Natural killer cell treated with Interleukin-12 subunit alpha and Interleukin-12 subunit beta and Interleukin-15 and Interleukin-18, amount 100 ng/mL, for 72 hours (primary cell): ENCODE measurements at regions not wholly inside any gene's neighbourhood (a gene's known extent, or its start where the extent isn't known, plus 50 kb on each side); places are given as distances from the start of the nearest gene placed in this dataset.
"Not testable (repeated sequence)": the region's sequence is repeated elsewhere in the genome, so short reads cannot be mapped to it uniquely, and the experiment has no call there.

Experiments
- ATAC-seq, 2 donors: fragments of 150-1000 bp; cut with Tn5 transposase in 1 of 2; sonication (Bioruptor Pico), chemical (Tn5 transposase) in 1 of 2; 2 replicates each; pipeline ENCODE4 v1.10.0; 2021
- DNase-seq: peaks from one replicate; pipeline ENCODE4 v3.0.0; 2022; ENCODE audit warnings: low spot score
- H3K27ac Mint-ChIP-seq, 2 donors: 1 replicate in 1 of 2; 2 replicates in 1 of 2; pipeline ENCODE4 v1.8.0; 2022; ENCODE audit warnings: mixed read lengths in 2 of 2, mild to moderate bottlenecking in 1 of 2, moderate library complexity in 1 of 2
- H3K27me3 Mint-ChIP-seq, 2 donors: 1 replicate in 1 of 2; 2 replicates in 1 of 2; pipeline ENCODE4 v1.8.0; 2022; ENCODE audit warnings: mixed read lengths in 2 of 2
- H3K36me3 Mint-ChIP-seq: one replicate; pipeline ENCODE4 v1.8.0; 2022; ENCODE audit warnings: mixed read lengths
- H3K4me1 Mint-ChIP-seq, 2 donors: 1 replicate in 1 of 2; 2 replicates in 1 of 2; pipeline ENCODE4 v1.8.0; 2022; ENCODE audit warnings: low read depth in 2 of 2, mixed read lengths in 2 of 2, mild to moderate bottlenecking in 1 of 2
- H3K4me3 Mint-ChIP-seq: one replicate; pipeline ENCODE4 v1.8.0; 2022; ENCODE audit warnings: mixed read lengths
- H3K9me3 Mint-ChIP-seq: 2 replicates; pipeline ENCODE4 v1.8.0; 2022; ENCODE audit warnings: mixed read lengths

DNA sequence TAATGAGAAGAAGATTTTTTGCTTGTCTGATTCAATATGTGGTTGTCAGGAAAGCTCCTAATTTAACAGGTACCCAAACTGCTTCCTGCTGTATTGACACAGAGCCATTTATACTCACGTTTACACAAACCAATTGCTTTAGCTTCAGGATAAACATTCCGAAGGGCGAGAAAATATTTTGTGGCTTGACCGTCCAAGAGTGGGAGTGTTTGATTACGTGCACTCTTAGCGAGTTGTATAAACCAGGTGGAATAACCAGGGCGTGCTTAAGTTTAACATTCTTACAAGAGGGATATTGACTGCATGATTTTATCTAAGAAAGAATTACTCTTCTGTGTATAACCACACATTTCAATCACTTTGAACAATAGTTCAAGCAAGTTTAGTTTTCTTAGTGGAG is 278.7 kb upstream of the TYRP1 start:
- Mint-ChIP-seq H3K4me3 (no peak overlapping the region), H3K4me1 (no peaks in the 10 kb centered on the region), H3K9me3 (peaks cover 17% of the 10 kb centered on the region), H3K27ac (no peak overlapping the region), H3K36me3 (no peaks in the 10 kb centered on the region), H3K27me3 (no peaks in the 10 kb centered on the region)
- no peak for ATAC-seq
- DNase-seq, result no peak

DNA sequence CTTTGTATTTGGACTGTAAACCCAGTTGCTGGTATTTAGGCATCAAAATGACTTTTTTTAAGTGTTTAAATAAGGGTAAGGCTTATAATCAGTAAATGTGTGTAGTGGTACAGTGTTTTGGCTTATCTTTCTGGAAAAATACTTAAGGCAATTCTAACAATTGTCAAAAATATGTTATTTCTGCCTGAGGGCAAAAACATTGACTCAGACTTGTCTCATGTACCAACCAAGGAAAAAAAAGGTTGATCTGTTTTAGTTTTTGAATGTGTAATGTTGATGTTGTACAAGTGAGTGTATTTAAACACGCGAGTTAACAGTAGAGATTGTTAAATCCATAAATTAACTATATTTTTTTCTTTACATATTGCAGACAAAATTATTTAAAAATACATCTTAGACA is 277.8 kb upstream of the TYRP1 start:
- Mint-ChIP-seq H3K4me3 (no peak overlapping the region), H3K27me3 (no peaks in the 10 kb centered on the region), H3K27ac (no peak overlapping the region)

DNA sequence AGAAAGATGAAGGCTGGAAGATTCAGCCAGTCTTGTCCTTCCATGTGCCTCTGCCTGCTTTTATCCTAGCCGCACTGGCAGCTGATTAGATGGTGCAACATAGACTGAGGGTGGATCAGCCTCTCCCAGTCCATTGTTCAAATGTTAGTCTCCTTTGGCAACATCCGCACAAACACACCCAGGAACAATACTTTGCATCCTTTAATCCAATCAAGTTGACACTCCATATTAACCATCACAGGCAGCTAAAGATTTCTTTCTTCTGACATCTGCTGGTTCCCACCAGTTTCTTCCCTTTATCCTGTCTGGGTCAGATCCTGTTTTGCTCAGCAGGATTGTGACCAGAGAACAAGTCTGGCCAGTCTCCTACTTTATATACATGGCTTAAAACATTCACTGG is 276.5 kb upstream of the TYRP1 start:
- Mint-ChIP-seq H3K4me1 (no peaks in the 10 kb centered on the region), H3K27me3 (no peaks in the 10 kb centered on the region), H3K36me3 (no peaks in the 10 kb centered on the region), H3K27ac (no peak overlapping the region), H3K4me3 (no peak overlapping the region), H3K9me3 (peaks cover 14% of the 10 kb centered on the region)
- DNase-seq (no peak), ATAC-seq (no peak)

More for the DNA sequence above, 277.8 kb upstream of the TYRP1 start:
- Mint-ChIP-seq H3K4me1 (no peaks in the 10 kb centered on the region), H3K9me3 (peaks cover 17% of the 10 kb centered on the region), H3K36me3 (no peaks in the 10 kb centered on the region)
- no peak for DNase-seq
- ATAC-seq, result no peak

DNA sequence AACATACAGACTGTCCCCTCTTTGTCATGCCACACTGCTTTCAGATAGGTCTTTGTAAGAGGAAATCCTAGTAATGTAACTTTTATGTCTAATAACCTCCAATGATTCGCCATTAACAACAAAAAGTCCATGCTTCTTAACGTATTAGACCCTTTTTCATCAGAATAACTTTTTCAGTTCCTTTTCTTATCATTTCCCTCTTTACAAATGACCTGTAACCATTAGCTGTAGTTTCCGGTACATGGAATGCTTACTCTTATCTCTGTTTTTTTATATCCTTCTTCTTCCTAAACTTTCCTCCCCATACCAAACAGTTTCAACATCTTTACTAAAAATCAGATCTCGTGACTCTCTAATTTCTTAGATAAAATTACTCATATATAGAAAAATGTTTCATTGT is 268.9 kb upstream of the TYRP1 start:
- ATAC-seq, result no peak
- Mint-ChIP-seq H3K27me3 (no peaks in the 10 kb centered on the region), H3K4me3 (no peak overlapping the region)

DNA sequence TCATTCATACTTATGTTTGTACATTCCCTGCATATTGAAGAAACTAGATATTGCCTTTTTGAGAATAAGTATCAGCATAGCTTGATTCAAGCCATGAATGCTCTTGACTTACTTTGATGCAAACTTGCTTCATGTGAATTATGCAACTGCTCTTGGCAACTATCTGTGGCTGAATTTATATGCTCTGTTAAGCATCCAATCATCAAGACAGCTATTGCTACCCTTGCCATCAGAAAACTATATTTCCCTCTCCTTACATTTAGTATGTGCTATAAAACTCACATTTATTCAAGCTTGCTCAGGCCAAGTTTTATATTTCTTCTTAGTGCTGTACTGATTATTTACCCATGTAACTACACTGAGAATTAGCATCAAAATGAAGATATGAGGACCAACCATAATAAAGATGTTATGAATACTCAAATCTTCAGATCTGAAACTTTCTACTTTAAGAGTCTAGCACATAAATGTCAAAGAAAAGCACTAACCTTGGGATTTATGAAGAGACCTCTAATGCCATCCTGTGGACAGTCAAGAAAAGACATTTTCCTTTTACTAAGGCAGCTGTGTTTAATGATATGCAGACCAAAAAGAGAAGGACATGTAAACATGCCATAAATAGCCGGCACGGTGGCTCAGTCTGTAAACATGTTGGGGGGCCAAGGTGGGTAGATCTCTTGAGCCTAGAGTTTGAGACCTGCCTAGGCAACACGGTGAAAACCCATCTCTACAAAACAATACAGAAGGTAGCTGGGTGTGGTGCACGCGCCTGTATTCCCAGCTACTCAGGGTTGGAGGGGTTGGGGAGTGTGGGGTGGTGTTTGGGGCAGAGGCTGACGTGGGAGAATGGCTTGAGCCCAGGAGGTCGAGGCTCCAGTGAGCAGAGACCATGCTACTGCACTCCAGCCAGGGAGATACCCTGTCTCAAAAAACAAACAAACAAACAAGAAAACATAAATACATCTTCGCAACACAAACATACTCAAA is 267.0 kb upstream of the TYRP1 start:
- Mint-ChIP-seq H3K27ac (no peak overlapping the region), H3K9me3 (peaks cover 14% of the 10 kb centered on the region), H3K27me3 (no peaks in the 10 kb centered on the region), H3K36me3 (no peaks in the 10 kb centered on the region), H3K4me1 (no peaks in the 10 kb centered on the region), H3K4me3 (no peak overlapping the region)
- ATAC-seq, result no peak
- DNase-seq, result no peak

More for the DNA sequence above, 268.9 kb upstream of the TYRP1 start:
- no peak for DNase-seq
- Mint-ChIP-seq H3K36me3 (no peaks in the 10 kb centered on the region), H3K9me3 (peaks cover 11% of the 10 kb centered on the region), H3K27ac (no peak overlapping the region), H3K4me1 (no peaks in the 10 kb centered on the region)

DNA sequence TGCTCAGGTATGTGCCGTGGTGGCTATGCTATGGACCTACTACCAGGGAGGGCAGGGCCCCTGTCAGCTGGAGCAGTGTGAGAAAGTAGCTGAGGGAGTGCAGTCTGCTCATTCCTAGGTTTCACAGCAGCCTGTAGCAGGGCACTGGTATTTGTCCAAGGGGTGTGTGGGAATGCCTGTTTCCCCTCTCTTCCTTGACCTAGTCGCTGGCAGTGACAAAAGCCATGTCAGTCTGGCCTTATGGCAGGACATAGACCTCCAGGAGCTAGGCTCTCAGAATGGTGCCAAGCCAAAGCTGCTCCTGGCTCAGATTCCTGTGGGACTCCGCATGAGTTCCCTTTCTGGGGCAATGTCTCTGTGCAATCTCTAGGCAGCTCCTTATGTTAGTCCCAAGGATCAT is 253.9 kb upstream of the TYRP1 start:
- DNase-seq (no peak), ATAC-seq (no peak)
- Mint-ChIP-seq H3K4me3 (no peak overlapping the region), H3K27ac (no peak overlapping the region), H3K27me3 (no peaks in the 10 kb centered on the region), H3K36me3 (no peaks in the 10 kb centered on the region), H3K4me1 (no peaks in the 10 kb centered on the region), H3K9me3 (peaks cover 20% of the 10 kb centered on the region)

DNA sequence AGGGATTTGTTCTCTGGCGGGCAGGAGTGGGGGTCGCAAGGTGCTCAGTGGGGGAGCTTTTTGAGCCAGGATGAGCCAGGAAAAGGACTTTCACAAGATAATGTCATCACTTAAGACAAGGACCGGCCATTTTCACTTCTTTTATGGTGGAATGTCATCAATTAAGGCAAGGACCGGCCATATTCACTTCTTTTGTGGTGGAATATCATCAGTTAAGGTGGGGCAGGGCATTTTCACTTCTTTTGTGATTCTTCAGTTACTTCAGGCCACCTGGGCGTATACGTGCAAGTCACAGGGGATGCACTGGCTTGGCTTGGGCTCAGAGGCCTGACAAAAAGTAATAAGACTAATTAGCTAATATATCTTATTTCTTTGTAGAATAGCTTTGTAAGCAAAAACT is 252.1 kb upstream of the TYRP1 start:
- H3K27me3 Mint-ChIP-seq, DNase-seq, H3K4me3 Mint-ChIP-seq, H3K4me1 Mint-ChIP-seq, H3K27ac Mint-ChIP-seq, H3K36me3 Mint-ChIP-seq, ATAC-seq: not testable (repeated sequence)
- H3K9me3 Mint-ChIP-seq, result peaks cover 19% of the 10 kb centered on the region

DNA sequence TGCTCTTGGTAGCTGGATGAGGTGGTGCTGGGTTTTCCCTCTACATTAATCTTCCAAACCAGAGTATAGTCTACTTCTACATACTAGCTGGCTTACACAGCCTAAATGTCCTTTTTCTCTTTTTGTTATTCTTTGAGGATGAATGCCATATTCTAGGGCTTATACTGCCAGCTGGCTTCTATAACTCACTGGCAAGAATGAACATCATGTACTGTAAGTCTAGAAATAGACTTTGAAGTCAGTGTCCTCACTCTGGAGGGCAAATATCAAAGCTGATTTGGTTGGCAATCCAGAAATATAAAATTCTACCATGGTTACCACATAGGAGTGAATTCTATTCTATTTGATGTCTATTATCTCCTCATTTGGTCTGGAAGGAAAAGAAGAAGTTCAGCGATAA is 251.7 kb upstream of the TYRP1 start:
- H3K36me3 Mint-ChIP-seq, result no peaks in the 10 kb centered on the region
- no peaks in the 10 kb centered on the region for H3K27me3 Mint-ChIP-seq
- no peak overlapping the region for H3K27ac Mint-ChIP-seq
- H3K9me3 Mint-ChIP-seq, result peaks cover 18% of the 10 kb centered on the region
- H3K4me3 Mint-ChIP-seq, result no peak overlapping the region
- DNase-seq, result no peak
- ATAC-seq, result no peak
- no peaks in the 10 kb centered on the region for H3K4me1 Mint-ChIP-seq

DNA sequence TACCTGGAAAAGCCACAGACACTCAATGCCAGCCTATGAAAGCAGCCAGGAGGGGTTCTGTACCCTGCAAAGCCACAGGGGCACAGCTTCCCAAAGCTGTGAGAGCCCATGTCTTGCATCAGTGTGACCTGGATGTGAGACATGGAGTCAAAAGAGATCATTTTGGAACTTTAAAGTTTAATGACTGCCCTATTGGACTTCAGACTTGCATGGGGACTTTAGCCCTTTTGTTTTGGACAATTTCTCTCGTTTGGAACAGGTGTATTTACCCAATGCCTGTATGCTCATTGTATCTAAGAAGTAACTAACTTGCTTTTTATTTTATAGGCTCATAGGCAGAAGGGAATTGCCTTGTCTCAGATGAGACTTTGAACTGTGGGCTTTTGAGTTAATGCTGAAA is 244.9 kb upstream of the TYRP1 start:
- no peaks in the 10 kb centered on the region for H3K4me1 Mint-ChIP-seq

DNA sequence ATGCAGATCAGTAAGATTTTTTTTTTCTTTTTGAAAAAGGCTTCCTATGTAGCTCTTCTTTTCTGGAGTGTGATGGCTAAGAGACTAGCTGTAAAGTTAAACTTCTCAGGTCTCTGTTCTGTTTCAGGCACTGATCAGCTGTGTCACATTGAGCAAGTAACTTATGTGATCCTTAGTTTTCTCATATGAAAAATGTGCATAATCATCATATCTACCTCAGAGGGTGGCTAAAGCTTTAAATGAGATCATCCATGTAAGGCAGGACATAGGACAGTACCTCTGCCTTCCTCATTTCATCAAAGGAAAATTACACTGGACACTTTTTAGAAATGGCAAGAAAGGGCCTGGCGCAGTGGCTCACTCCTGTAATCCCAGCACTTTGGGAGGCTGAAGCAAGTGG is 235.9 kb upstream of the TYRP1 start:
- H3K4me3 Mint-ChIP-seq, result no peak overlapping the region
- DNase-seq, result no peak
- H3K27me3 Mint-ChIP-seq, result no peaks in the 10 kb centered on the region
- no peaks in the 10 kb centered on the region for H3K36me3 Mint-ChIP-seq
- peaks cover 22% of the 10 kb centered on the region for H3K9me3 Mint-ChIP-seq
- no peaks in the 10 kb centered on the region for H3K4me1 Mint-ChIP-seq
- ATAC-seq, result no peak
- no peak overlapping the region for H3K27ac Mint-ChIP-seq

More for the DNA sequence above, 244.9 kb upstream of the TYRP1 start:
- Mint-ChIP-seq H3K27me3 (no peaks in the 10 kb centered on the region), H3K36me3 (no peaks in the 10 kb centered on the region), H3K27ac (no peak overlapping the region), H3K4me3 (no peak overlapping the region), H3K9me3 (peaks cover 16% of the 10 kb centered on the region)
- DNase-seq, result no peak
- no peak for ATAC-seq

DNA sequence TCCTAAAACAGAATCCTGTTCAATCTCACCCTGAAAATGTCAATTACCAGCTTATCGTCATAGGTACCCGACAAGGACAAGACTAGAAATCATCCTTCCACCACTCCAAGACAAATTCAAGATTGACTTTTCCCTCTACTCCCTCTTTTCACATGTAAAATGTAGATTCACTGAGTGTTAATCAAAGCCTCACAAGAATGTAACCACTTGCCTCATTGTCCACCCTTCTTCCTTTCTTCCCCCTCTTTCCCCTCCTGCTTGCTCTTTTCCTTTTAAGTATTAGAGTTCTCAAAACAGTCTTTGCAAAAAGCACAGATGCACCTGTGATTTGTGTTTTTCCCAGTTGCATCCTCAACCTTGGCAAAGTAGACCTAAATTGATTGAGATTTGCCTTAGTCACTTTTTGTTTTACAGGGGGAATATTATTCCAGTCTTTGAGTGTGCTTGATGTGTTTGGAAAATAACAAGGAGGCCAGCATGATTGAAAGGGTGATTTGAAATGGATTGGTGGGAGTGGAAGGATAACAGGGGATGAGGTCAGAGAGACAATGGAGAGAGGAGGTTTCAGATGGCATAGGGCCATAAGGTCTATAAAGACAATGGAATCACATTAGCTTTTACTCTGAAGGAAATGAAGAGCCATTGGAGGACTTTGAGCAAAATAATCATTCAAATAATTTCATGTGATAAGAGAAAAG is 231.3 kb upstream of the TYRP1 start:
- peaks cover 13% of the 10 kb centered on the region for H3K9me3 Mint-ChIP-seq
- no peak overlapping the region for H3K4me3 Mint-ChIP-seq
- H3K27ac Mint-ChIP-seq, result no peak overlapping the region
- ATAC-seq, result no peak
- H3K4me1 Mint-ChIP-seq, result no peaks in the 10 kb centered on the region
- no peaks in the 10 kb centered on the region for H3K27me3 Mint-ChIP-seq
- H3K36me3 Mint-ChIP-seq, result no peaks in the 10 kb centered on the region
- no peak for DNase-seq

DNA sequence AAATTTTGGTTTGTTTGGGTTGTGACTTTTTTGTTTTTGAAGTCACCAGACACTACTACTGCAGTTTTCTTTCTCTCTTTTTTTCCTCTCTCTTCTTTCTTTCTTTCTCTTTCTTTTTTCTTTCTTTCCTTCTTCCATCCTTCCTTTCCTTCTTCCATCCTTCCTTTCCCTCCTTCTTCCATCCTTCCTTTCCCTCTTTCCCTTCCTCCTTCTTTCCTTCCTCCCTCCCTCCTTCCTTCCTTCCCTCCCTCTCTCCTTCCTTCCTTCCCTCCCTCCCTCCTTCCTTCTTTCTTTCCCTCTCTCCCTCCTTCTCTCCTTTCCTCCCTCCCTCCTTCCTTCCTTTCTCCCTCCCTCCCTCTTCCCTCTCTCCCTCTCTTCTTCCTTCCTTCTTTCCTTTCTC is 230.3 kb upstream of the TYRP1 start:
- no peak overlapping the region for H3K27ac Mint-ChIP-seq

DNA sequence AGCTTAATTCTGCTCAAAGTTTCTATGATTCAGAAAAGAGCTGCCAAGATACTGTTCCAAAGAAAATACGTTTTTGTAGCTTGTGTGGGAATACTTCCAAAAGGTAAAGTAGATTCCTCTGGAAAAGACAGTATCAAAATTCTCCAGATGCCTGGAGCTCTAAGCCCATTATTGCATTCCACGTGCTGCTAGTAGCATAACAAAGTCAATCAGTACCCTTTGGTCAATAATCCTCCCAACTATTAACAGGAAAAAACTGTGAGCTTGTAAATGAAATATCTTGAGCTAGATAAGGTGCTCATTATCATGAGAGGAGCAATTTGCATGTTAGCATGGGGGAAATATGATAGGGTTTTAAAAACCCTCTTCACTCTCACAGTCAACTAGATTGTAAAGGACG is 229.5 kb upstream of the TYRP1 start:
- H3K9me3 Mint-ChIP-seq, result peaks cover 7% of the 10 kb centered on the region
- H3K36me3 Mint-ChIP-seq, result no peaks in the 10 kb centered on the region

More for the DNA sequence above, 230.3 kb upstream of the TYRP1 start:
- H3K4me3 Mint-ChIP-seq, result no peak overlapping the region
- H3K9me3 Mint-ChIP-seq, result peaks cover 10% of the 10 kb centered on the region
- ATAC-seq (no peak), DNase-seq (no peak)
- no peaks in the 10 kb centered on the region for H3K36me3 Mint-ChIP-seq
- H3K27me3 Mint-ChIP-seq, result no peaks in the 10 kb centered on the region
- no peaks in the 10 kb centered on the region for H3K4me1 Mint-ChIP-seq

DNA sequence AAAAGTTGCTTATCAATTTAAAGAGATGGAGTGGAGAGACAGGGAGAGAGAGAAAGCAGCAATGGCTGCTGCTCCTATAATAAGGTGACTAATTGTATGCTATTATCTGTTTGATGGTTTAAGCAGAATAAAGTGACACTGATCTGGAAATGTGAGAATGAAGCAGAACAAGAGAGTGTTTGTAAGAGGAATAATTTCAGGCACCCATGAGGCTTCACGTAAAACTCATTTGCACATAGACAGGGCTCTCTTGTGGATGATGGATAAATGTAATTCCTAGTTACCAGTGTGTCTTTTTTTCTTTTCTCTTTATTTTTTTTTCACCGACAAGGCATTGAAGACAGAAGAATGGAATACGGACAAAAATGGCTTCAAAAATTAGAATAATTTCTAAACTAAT is 228.8 kb upstream of the TYRP1 start:
- H3K4me1 Mint-ChIP-seq, result no peaks in the 10 kb centered on the region
- DNase-seq (no peak), ATAC-seq (no peak)
- no peak overlapping the region for H3K27ac Mint-ChIP-seq
- no peaks in the 10 kb centered on the region for H3K36me3 Mint-ChIP-seq
- no peak overlapping the region for H3K4me3 Mint-ChIP-seq
- peaks cover 6% of the 10 kb centered on the region for H3K9me3 Mint-ChIP-seq
- H3K27me3 Mint-ChIP-seq, result no peaks in the 10 kb centered on the region

More for the DNA sequence above, 229.5 kb upstream of the TYRP1 start:
- Mint-ChIP-seq H3K27me3 (no peaks in the 10 kb centered on the region), H3K27ac (no peak overlapping the region), H3K4me3 (no peak overlapping the region), H3K4me1 (no peaks in the 10 kb centered on the region)
- no peak for DNase-seq
- no peak for ATAC-seq
